ENCODE measurements at regions not wholly inside any gene's neighbourhood (a gene's known extent, or its start where the extent isn't known, plus 50 kb on each side); places are given as distances from the start of the nearest gene placed in this dataset.

DNA sequence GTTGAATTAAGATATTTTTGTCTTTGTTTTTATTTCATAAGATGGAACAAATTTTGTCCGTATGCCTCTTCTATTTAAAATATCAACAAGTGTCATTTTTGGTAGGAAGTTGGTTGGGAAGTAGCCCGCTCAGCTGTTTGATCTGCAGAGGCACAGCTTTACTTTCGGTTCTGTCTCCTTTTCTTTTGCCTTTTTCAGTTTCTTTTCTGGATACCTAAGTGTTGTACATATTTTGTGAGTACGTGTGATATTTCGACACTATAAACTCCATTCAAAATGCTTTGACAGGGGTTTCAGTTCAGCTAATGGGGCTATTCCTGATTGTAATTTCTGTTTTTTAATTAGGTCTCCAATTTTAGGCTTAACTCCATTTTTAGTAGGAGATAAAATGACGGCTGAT is 1785.0 kb upstream of the LRRTM1 start:
- no peaks in the 10 kb centered on the region for H3K36me3 ChIP-seq
- no peak overlapping the region for H3K27ac ChIP-seq
- FAIRE-seq (no peak), ATAC-seq (no peak), DNase-seq (no peak)
- intact Hi-C loops (cut with DNase I): no loop called here
- H3K4me1 ChIP-seq: no peaks in the 10 kb centered on the region
- no peak overlapping the region for H3K4me3 ChIP-seq
- 70 to 73% methylated on average over 6 of the region's 6 CpGs for WGBS, 2 donors
- TF ChIP-seq, protein P1, sequence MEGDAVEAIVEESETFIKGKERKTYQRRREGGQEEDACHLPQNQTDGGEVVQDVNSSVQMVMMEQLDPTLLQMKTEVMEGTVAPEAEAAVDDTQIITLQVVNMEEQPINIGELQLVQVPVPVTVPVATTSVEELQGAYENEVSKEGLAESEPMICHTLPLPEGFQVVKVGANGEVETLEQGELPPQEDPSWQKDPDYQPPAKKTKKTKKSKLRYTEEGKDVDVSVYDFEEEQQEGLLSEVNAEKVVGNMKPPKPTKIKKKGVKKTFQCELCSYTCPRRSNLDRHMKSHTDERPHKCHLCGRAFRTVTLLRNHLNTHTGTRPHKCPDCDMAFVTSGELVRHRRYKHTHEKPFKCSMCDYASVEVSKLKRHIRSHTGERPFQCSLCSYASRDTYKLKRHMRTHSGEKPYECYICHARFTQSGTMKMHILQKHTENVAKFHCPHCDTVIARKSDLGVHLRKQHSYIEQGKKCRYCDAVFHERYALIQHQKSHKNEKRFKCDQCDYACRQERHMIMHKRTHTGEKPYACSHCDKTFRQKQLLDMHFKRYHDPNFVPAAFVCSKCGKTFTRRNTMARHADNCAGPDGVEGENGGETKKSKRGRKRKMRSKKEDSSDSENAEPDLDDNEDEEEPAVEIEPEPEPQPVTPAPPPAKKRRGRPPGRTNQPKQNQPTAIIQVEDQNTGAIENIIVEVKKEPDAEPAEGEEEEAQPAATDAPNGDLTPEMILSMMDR (IDR thresholded peaks at IDR 0.05): no peak
- no peaks in the 10 kb centered on the region for H3K27me3 ChIP-seq
- H3K9me3 ChIP-seq: no peaks in the 10 kb centered on the region

DNA sequence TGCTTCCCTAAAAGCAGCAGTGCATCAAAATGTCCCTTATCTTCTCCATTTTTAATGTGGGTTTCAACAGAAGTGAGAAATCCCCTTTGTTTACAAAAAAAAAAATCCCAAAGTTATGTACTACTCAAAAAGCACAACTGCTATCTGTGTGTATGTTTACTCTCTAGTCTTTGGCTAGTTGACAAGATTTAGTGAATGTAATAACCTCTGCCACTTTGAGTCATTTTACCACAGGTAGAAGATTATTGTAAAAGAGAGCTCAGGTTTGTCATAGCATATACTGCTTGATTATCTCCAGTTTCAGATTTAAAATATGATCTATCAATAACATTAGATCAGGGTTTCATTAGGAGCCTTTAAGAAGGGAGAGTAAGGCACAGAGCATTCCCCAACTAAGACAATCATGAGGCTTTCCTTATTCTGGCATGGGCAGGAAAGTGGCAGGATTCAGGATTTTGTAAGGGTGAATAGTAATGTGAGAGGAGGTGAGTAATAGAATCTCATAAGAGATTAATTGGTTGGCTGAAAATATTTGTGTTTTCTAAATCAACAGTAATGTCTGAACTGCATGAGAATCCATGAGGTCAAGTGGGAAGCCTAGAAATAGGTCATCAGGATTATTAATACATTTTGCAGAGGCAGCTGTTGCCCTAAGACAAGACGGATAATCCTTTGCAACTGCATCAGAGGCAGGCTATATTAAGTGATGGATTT is 1780.3 kb upstream of the LRRTM1 start:
- Histone ChIP-seq H3K4me1 (no peaks in the 10 kb centered on the region), H3K27ac (no peak overlapping the region), H3K36me3 (no peaks in the 10 kb centered on the region), H3K4me3 (no peak overlapping the region), H3K9me3 (no peaks in the 10 kb centered on the region), H3K27me3 (no peaks in the 10 kb centered on the region)
- TF ChIP-seq, protein P1 (IDR thresholded peaks at IDR 0.05): no peak
- FAIRE-seq (no peak), DNase-seq (no peak), ATAC-seq (no peak)
- WGBS, 2 donors: 83 to 85% methylated on average over 1 of the region's 1 CpG
- intact Hi-C loops (cut with DNase I): no loop called here

DNA sequence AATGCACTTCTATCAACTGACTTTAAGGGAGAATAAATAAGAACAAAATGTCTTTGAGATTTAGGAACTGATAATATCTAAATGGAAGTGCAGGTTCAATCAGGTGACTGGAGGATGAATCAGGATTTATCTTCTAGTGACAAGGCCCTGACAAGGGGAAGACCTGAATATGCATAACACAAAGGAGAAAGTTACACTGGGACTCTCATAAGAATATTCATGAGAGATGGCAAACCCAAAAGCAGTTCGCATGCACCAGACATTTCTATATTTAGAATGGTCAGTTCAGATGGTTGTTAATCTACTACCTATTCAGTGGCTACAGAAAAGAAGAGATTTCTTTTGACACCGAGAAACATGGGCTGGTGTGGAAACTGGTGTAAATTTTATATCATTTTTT is 1771.3 kb upstream of the LRRTM1 start:
- H3K27me3 ChIP-seq: no peaks in the 10 kb centered on the region
- H3K4me3 ChIP-seq: no peak overlapping the region
- DNase-seq: no peak
- TF ChIP-seq, protein P1 (IDR thresholded peaks at IDR 0.05): no peak
- ATAC-seq: no peak
- H3K36me3 ChIP-seq: no peaks in the 10 kb centered on the region
- intact Hi-C loops (cut with DNase I): no loop called here
- WGBS, 2 donors: 75 to 93% methylated on average over 2 of the region's 2 CpGs
- H3K4me1 ChIP-seq: no peaks in the 10 kb centered on the region
- no peaks in the 10 kb centered on the region for H3K9me3 ChIP-seq
- FAIRE-seq: no peak
- H3K27ac ChIP-seq: no peak overlapping the region

DNA sequence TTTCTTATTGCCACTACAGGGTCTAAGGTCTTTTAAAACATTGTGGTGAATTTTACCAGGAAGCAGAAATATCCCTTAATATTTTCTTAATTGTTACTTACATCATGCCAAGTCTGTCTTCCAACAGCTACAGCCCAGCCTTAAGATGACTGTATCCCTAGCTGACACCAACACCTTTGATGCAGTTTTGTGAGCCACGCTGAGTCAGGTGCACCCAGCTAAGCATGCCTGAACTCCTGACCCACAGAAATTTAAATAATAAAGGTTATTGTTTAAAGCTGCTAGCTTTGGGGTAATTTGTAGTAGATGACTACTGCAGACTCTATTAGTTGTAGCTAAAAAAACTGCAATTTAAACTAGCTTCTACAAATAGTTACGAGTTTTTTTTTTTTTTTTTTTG is 1757.9 kb upstream of the LRRTM1 start:
- intact Hi-C loops (cut with DNase I): no loop called here
- H3K27ac ChIP-seq: no peak overlapping the region

DNA sequence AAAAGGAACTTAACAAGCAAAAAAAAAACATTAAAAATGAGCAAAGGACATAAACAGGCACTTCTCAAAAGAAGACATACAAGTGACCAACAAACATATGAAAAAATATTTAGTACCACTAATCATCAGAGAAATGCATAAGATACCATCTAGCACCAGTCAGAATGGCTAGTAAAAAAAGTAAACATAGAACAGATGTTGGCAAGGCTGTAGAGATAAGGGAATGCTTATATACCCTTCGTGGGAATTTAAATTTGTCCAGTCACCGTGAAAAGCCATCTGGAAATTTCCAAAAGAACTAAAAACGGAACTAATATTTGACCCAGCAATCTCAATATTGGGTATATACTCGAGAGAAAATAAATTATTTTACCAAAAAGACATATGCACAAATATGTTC is 1751.3 kb upstream of the LRRTM1 start:
- FAIRE-seq (no peak), ATAC-seq (no peak), DNase-seq (no peak)
- no peaks in the 10 kb centered on the region for H3K36me3 ChIP-seq
- TF ChIP-seq, protein P1 (IDR thresholded peaks at IDR 0.05): no peak
- no peaks in the 10 kb centered on the region for H3K9me3 ChIP-seq
- no peaks in the 10 kb centered on the region for H3K27me3 ChIP-seq
- no peak overlapping the region for H3K27ac ChIP-seq
- 24 to 30% methylated on average over 4 of the region's 4 CpGs for WGBS, 2 donors
- no peak overlapping the region for H3K4me3 ChIP-seq
- intact Hi-C loops (cut with DNase I): no loop called here
- H3K4me1 ChIP-seq: no peaks in the 10 kb centered on the region

More for the DNA sequence above, 1757.9 kb upstream of the LRRTM1 start:
- 52 to 76% methylated on average over 2 of the region's 2 CpGs for WGBS, 2 donors
- no peaks in the 10 kb centered on the region for H3K9me3 ChIP-seq
- no peak for FAIRE-seq
- DNase-seq: no peak
- H3K4me3 ChIP-seq: no peak overlapping the region
- TF ChIP-seq, protein P1 (IDR thresholded peaks at IDR 0.05): no peak
- no peaks in the 10 kb centered on the region for H3K27me3 ChIP-seq
- no peaks in the 10 kb centered on the region for H3K4me1 ChIP-seq
- no peak for ATAC-seq
- H3K36me3 ChIP-seq: no peaks in the 10 kb centered on the region

Measured in pancreas (tissue), 10 donors.